ENCODE measurements at regions not wholly inside any gene's neighbourhood (a gene's known extent, or its start where the extent isn't known, plus 50 kb on each side); places are given as distances from the start of the nearest gene placed in this dataset.

GRCh38 chr2:194765723-194766122 lies 891.3 kb upstream of the SLC39A10 start:
- no peaks in the 10 kb centered on the region for H3K9me3 ChIP-seq (ENCODE audit: control insufficient read depth, insufficient read depth, low read length)
- H3K4me1 ChIP-seq (ENCODE audit: control insufficient read depth, insufficient read depth, low read length): no peaks in the 10 kb centered on the region
- no peak for DNase-seq (ENCODE audit: low read depth, low spot score)
- H3K27me3 ChIP-seq (ENCODE audit: control insufficient read depth, insufficient read depth, low read length): no peaks in the 10 kb centered on the region
- no peak overlapping the region for H3K27ac ChIP-seq (ENCODE audit: low read length)
- no peaks in the 10 kb centered on the region for H3K36me3 ChIP-seq (ENCODE audit: control insufficient read depth, insufficient read depth, low read length)
- WGBS (ENCODE audit: insufficient coverage, insufficient read length): no CpG with 5 or more reads among the region's 3 CpGs
- H3K4me3 ChIP-seq (ENCODE audit: low read length): no peak overlapping the region

- no CpG with 5 or more reads among the region's 4 CpGs for WGBS (ENCODE audit: insufficient coverage, insufficient read length)
- no peak for DNase-seq (ENCODE audit: low read depth, low spot score)
- Histone ChIP-seq H3K27ac (ENCODE audit: low read length) (no peak overlapping the region), H3K27me3 (ENCODE audit: control insufficient read depth, insufficient read depth, low read length) (no peaks in the 10 kb centered on the region), H3K4me3 (ENCODE audit: low read length) (no peak overlapping the region), H3K4me1 (ENCODE audit: control insufficient read depth, insufficient read depth, low read length) (no peaks in the 10 kb centered on the region), H3K36me3 (ENCODE audit: control insufficient read depth, insufficient read depth, low read length) (no peaks in the 10 kb centered on the region), H3K9me3 (ENCODE audit: control insufficient read depth, insufficient read depth, low read length) (no peaks in the 10 kb centered on the region; the same call in 1 of the 2 replicates)
Observed at GRCh38 chr2:194750926-194751325, 906.1 kb upstream of the SLC39A10 start.

- no peaks in the 10 kb centered on the region for H3K36me3 ChIP-seq (ENCODE audit: control insufficient read depth, insufficient read depth, low read length)
- no peak overlapping the region for H3K4me3 ChIP-seq (ENCODE audit: low read length)
- no peaks in the 10 kb centered on the region for H3K9me3 ChIP-seq (ENCODE audit: control insufficient read depth, insufficient read depth, low read length)
- H3K4me1 ChIP-seq (ENCODE audit: control insufficient read depth, insufficient read depth, low read length): no peaks in the 10 kb centered on the region
- no CpG with 5 or more reads among the region's 3 CpGs for WGBS (ENCODE audit: insufficient coverage, insufficient read length)
- H3K27me3 ChIP-seq (ENCODE audit: control insufficient read depth, insufficient read depth, low read length): no peaks in the 10 kb centered on the region
- no peak overlapping the region for H3K27ac ChIP-seq (ENCODE audit: low read length)
- no peak for DNase-seq (ENCODE audit: low read depth, low spot score)
Observed at GRCh38 chr2:194745557-194746146, 911.4 kb upstream of the SLC39A10 start.

GRCh38 chr2:194742706-194743105 lies 914.3 kb upstream of the SLC39A10 start:
- H3K36me3 ChIP-seq (ENCODE audit: control insufficient read depth, insufficient read depth, low read length): no peaks in the 10 kb centered on the region
- H3K9me3 ChIP-seq (ENCODE audit: control insufficient read depth, insufficient read depth, low read length): no peaks in the 10 kb centered on the region
- H3K27ac ChIP-seq (ENCODE audit: low read length): no peak overlapping the region
- WGBS (ENCODE audit: insufficient coverage, insufficient read length): no CpG with 5 or more reads among the region's 2 CpGs
- H3K4me3 ChIP-seq (ENCODE audit: low read length): no peak overlapping the region
- H3K27me3 ChIP-seq (ENCODE audit: control insufficient read depth, insufficient read depth, low read length): no peaks in the 10 kb centered on the region
- DNase-seq (ENCODE audit: low read depth, low spot score): no peak
- no peaks in the 10 kb centered on the region for H3K4me1 ChIP-seq (ENCODE audit: control insufficient read depth, insufficient read depth, low read length)

GRCh38 chr2:194739217-194739616 lies 917.8 kb upstream of the SLC39A10 start:
- no peak for DNase-seq (ENCODE audit: low read depth, low spot score)
- no CpG with 5 or more reads among the region's 3 CpGs for WGBS (ENCODE audit: insufficient coverage, insufficient read length)

GRCh38 chr2:194735837-194736542 lies 921.0 kb upstream of the SLC39A10 start:
- no peaks in the 10 kb centered on the region for H3K9me3 ChIP-seq (ENCODE audit: control insufficient read depth, insufficient read depth, low read length)
- no peaks in the 10 kb centered on the region for H3K4me1 ChIP-seq (ENCODE audit: control insufficient read depth, insufficient read depth, low read length)
- no peak overlapping the region for H3K27ac ChIP-seq (ENCODE audit: low read length)
- H3K36me3 ChIP-seq (ENCODE audit: control insufficient read depth, insufficient read depth, low read length): no peaks in the 10 kb centered on the region
- no peak for DNase-seq (ENCODE audit: low read depth, low spot score)
- no peak overlapping the region for H3K4me3 ChIP-seq (ENCODE audit: low read length)
- no peaks in the 10 kb centered on the region for H3K27me3 ChIP-seq (ENCODE audit: control insufficient read depth, insufficient read depth, low read length)
- whole genome bisulfite sequencing (ENCODE audit: insufficient coverage, insufficient read length): no CpG with 5 or more reads among the region's 2 CpGs

More at GRCh38 chr2:194739217-194739616, 917.8 kb upstream of the SLC39A10 start:
- Histone ChIP-seq H3K4me3 (ENCODE audit: low read length) (no peak overlapping the region), H3K4me1 (ENCODE audit: control insufficient read depth, insufficient read depth, low read length) (no peaks in the 10 kb centered on the region), H3K9me3 (ENCODE audit: control insufficient read depth, insufficient read depth, low read length) (no peaks in the 10 kb centered on the region), H3K27ac (ENCODE audit: low read length) (no peak overlapping the region), H3K27me3 (ENCODE audit: control insufficient read depth, insufficient read depth, low read length) (no peaks in the 10 kb centered on the region), H3K36me3 (ENCODE audit: control insufficient read depth, insufficient read depth, low read length) (no peaks in the 10 kb centered on the region)

GRCh38 chr2:194730266-194730665 lies 926.8 kb upstream of the SLC39A10 start:
- DNase-seq (ENCODE audit: low read depth, low spot score): no peak
- H3K4me1 ChIP-seq (ENCODE audit: control insufficient read depth, insufficient read depth, low read length): no peaks in the 10 kb centered on the region
- no peak overlapping the region for H3K27ac ChIP-seq (ENCODE audit: low read length)
- no peaks in the 10 kb centered on the region for H3K9me3 ChIP-seq (ENCODE audit: control insufficient read depth, insufficient read depth, low read length)
- no peaks in the 10 kb centered on the region for H3K27me3 ChIP-seq (ENCODE audit: control insufficient read depth, insufficient read depth, low read length)
- no peaks in the 10 kb centered on the region for H3K36me3 ChIP-seq (ENCODE audit: control insufficient read depth, insufficient read depth, low read length)
- WGBS (ENCODE audit: insufficient coverage, insufficient read length): no CpG with 5 or more reads among the region's 1 CpG
- no peak overlapping the region for H3K4me3 ChIP-seq (ENCODE audit: low read length)

GRCh38 chr2:194725169-194725568 lies 931.9 kb upstream of the SLC39A10 start:
- no CpG with 5 or more reads among the region's 1 CpG for WGBS (ENCODE audit: insufficient coverage, insufficient read length)
- H3K36me3 ChIP-seq (ENCODE audit: control insufficient read depth, insufficient read depth, low read length): no peaks in the 10 kb centered on the region
- no peak overlapping the region for H3K27ac ChIP-seq (ENCODE audit: low read length)
- DNase-seq (ENCODE audit: low read depth, low spot score): no peak
- H3K4me3 ChIP-seq (ENCODE audit: low read length): no peak overlapping the region
- H3K9me3 ChIP-seq (ENCODE audit: control insufficient read depth, insufficient read depth, low read length): no peaks in the 10 kb centered on the region
- no peaks in the 10 kb centered on the region for H3K27me3 ChIP-seq (ENCODE audit: control insufficient read depth, insufficient read depth, low read length)
- H3K4me1 ChIP-seq (ENCODE audit: control insufficient read depth, insufficient read depth, low read length): no peaks in the 10 kb centered on the region

GRCh38 chr2:194723446-194723845 lies 933.6 kb upstream of the SLC39A10 start:
- DNase-seq (ENCODE audit: low read depth, low spot score): no peak
- no peaks in the 10 kb centered on the region for H3K4me1 ChIP-seq (ENCODE audit: control insufficient read depth, insufficient read depth, low read length)
- no CpG with 5 or more reads among the region's 2 CpGs for WGBS (ENCODE audit: insufficient coverage, insufficient read length)
- H3K27ac ChIP-seq (ENCODE audit: low read length): no peak overlapping the region
- no peaks in the 10 kb centered on the region for H3K27me3 ChIP-seq (ENCODE audit: control insufficient read depth, insufficient read depth, low read length)
- no peak overlapping the region for H3K4me3 ChIP-seq (ENCODE audit: low read length)
- H3K36me3 ChIP-seq (ENCODE audit: control insufficient read depth, insufficient read depth, low read length): no peaks in the 10 kb centered on the region
- H3K9me3 ChIP-seq (ENCODE audit: control insufficient read depth, insufficient read depth, low read length): no peaks in the 10 kb centered on the region

GRCh38 chr2:194721227-194721626 lies 935.8 kb upstream of the SLC39A10 start:
- WGBS (ENCODE audit: insufficient coverage, insufficient read length): no CpG with 5 or more reads among the region's 3 CpGs
- Histone ChIP-seq H3K9me3 (ENCODE audit: control insufficient read depth, insufficient read depth, low read length) (no peaks in the 10 kb centered on the region), H3K27me3 (ENCODE audit: control insufficient read depth, insufficient read depth, low read length) (no peaks in the 10 kb centered on the region), H3K4me3 (ENCODE audit: low read length) (no peak overlapping the region), H3K4me1 (ENCODE audit: control insufficient read depth, insufficient read depth, low read length) (no peaks in the 10 kb centered on the region), H3K27ac (ENCODE audit: low read length) (no peak overlapping the region), H3K36me3 (ENCODE audit: control insufficient read depth, insufficient read depth, low read length) (no peaks in the 10 kb centered on the region)
- DNase-seq (ENCODE audit: low read depth, low spot score): no peak

- no peaks in the 10 kb centered on the region for H3K36me3 ChIP-seq (ENCODE audit: control insufficient read depth, insufficient read depth, low read length)
Observed at GRCh38 chr2:194720462-194720861, 936.6 kb upstream of the SLC39A10 start.

More at GRCh38 chr2:194720462-194720861, 936.6 kb upstream of the SLC39A10 start:
- DNase-seq (ENCODE audit: low read depth, low spot score): no peak
- WGBS (ENCODE audit: insufficient coverage, insufficient read length): no CpG with 5 or more reads among the region's 2 CpGs
- H3K27ac ChIP-seq (ENCODE audit: low read length): no peak overlapping the region
- H3K27me3 ChIP-seq (ENCODE audit: control insufficient read depth, insufficient read depth, low read length): no peaks in the 10 kb centered on the region
- no peak overlapping the region for H3K4me3 ChIP-seq (ENCODE audit: low read length)
- H3K9me3 ChIP-seq (ENCODE audit: control insufficient read depth, insufficient read depth, low read length): no peaks in the 10 kb centered on the region
- no peaks in the 10 kb centered on the region for H3K4me1 ChIP-seq (ENCODE audit: control insufficient read depth, insufficient read depth, low read length)

Data from iPS DF 6.9 (cell line).